ENCODE measurements at regions not wholly inside any gene's neighbourhood (a gene's known extent, or its start where the extent isn't known, plus 50 kb on each side); places are given as distances from the start of the nearest gene placed in this dataset.

DNA sequence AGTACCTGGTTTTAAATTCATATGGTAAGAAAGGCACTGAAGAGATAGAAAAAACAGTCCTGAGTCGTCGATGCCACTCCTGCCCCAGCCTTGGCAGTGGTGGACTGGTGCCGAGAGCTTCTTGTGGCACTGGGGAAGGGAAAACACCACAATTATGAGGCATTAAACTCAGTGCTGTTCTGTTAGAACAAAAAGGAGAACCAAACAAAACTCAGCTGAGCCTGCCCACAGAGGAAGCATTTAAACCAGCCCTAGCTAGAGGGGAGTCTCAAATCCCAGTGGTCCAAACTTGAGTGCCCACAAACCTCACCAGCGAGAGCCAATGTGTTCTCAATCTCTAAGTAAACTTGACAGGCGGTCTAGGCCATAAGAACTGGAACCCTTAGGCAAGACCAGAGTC lies 1254.5 kb upstream of the FAM98A start:
- no peak overlapping the region for H3K27ac ChIP-seq
- TF ChIP-seq, protein P1, sequence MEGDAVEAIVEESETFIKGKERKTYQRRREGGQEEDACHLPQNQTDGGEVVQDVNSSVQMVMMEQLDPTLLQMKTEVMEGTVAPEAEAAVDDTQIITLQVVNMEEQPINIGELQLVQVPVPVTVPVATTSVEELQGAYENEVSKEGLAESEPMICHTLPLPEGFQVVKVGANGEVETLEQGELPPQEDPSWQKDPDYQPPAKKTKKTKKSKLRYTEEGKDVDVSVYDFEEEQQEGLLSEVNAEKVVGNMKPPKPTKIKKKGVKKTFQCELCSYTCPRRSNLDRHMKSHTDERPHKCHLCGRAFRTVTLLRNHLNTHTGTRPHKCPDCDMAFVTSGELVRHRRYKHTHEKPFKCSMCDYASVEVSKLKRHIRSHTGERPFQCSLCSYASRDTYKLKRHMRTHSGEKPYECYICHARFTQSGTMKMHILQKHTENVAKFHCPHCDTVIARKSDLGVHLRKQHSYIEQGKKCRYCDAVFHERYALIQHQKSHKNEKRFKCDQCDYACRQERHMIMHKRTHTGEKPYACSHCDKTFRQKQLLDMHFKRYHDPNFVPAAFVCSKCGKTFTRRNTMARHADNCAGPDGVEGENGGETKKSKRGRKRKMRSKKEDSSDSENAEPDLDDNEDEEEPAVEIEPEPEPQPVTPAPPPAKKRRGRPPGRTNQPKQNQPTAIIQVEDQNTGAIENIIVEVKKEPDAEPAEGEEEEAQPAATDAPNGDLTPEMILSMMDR (conservative IDR thresholded peaks at IDR 0.05) = no peak

DNA sequence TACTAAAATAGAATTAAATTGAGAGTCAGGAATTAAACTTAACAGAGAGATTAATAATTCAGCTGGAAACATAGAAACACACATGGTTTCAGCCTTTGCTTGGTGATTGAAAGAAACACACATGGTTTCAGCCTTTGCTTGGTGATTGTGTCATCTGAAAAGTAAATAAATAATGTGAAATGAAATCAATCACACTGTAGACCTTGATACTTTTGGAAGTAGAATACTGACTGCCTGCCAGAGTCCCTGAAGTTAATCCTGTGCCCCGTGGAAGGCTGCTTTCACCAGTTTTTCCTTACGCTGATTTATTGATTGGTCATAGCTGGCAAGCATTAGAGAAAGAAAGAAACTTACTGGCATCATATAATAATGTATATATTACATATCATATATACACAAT lies 1252.7 kb upstream of the FAM98A start:
- H3K27ac ChIP-seq = no peak overlapping the region
- TF ChIP-seq, protein P1 (conservative IDR thresholded peaks at IDR 0.05) = no peak

DNA sequence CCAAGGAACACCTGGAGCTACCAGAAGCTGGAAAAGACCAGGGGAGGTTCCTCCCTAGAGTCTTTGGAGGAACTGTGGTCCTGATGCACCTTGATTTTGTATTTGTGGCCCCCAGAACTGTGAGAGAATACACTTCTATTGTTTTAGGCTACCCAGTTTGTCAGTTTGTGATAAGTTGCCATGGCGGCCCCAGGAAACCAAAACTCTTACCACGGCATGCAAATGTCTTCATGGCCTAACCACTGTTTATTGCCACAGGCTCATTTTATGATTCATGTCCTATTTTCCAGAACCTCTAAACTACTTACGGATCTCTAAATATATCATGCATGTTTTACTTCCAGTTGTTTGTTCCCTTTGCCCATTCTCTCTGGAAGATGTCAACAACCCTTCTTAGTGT lies 1250.7 kb upstream of the FAM98A start:
- TF ChIP-seq, protein P1 (conservative IDR thresholded peaks at IDR 0.05) = no peak
- no peak overlapping the region for H3K27ac ChIP-seq

DNA sequence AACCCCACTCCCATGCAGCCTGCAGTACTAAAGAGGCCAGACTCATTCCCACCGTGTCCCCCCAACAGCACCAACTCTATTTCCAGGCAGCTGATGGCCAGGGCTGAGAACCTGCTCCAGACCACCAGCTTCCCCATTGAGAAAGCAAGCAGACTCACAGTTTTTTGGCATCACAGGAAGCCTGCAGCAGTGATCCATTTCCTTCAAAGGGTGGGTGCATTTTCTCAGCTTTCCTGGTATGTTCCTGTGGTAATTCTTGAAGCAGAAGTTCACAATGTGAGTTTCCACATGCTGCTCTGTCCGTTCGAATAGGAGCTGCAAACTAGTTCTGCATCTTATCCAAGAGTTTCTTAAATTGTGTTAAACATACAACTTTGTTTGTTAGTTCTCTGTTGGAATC lies 1249.6 kb upstream of the FAM98A start:
- TF ChIP-seq, protein P1 (conservative IDR thresholded peaks at IDR 0.05) = no peak
- no peak overlapping the region for H3K27ac ChIP-seq

DNA sequence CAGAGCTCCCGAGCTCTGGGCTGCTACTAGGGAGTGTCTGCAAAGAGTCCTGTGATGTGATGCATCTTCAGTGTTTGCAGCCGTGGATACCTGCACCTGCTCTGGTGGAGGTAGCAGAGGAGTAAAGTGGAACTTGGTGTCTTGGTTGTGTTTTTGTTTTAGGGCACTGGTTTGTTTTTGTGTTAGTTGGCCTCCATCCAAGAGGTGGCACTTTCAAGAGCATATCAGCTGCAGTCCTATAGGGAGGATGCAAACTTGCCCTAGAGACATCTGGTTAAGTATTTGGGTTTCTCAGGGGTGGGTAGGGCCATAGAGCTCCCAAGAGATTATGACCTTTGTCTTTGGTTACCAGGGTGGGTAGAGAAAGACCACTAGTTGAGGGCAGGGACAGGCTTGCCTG lies 1249.0 kb upstream of the FAM98A start:
- TF ChIP-seq, protein P1 (conservative IDR thresholded peaks at IDR 0.05) = no peak
- no peak overlapping the region for H3K27ac ChIP-seq

DNA sequence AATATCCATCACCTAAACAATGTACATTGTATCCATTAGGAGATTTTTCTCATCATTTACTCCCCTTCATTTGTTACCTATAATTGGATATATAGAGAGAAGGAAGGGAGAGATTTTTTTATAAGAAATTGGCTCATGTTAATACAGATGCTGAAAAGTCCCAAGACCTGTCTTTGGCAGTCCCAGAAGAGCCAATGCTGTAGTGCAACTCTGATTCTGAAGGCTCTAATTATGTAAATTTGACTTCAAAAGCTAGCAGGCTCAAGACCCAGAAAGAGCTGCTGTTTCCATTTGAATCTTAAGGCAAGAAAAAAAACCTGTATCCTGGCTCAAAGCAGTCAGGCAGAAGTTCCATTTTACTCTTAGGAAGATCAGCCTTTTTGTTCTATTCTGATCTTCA lies 1245.5 kb upstream of the FAM98A start:
- H3K27ac ChIP-seq = no peak overlapping the region
- TF ChIP-seq, protein P1 (conservative IDR thresholded peaks at IDR 0.05) = no peak

DNA sequence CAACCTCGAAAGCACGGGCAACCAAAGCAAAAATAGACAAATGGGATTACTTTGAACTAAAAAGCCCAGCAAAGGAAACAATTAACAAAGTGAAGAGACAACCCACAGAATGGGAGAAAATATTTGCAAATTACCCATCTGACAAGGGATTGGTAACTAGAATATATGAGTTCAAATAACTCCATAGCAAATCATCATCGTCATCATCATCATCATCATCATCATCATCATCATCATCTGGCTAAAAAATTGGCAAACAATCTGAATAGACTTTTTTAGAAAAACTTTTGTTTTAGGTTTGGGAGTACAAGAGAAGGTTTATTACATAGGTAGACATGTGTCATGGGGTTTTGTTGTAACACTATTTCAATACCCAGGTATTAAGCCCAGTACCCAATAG lies 1239.3 kb upstream of the FAM98A start:
- TF ChIP-seq, protein P1 (conservative IDR thresholded peaks at IDR 0.05) = no peak

DNA sequence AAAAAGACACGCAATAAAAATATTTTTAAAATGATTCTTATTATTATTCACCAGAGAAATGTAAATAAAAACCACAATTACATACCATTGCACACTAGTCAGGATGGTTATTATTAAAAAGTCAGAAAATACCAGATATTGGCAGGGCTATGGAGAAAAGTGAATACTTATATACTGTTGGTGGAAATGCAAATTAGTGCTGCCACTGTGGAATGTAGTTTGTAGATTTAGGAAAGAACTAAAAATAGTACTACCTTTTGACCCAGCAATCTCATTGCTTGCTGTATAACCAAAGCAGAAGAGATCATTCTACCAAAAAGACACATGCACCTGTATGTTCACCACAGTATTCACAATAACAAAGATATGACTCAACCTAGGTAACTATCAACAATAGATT lies 1237.3 kb upstream of the FAM98A start:
- TF ChIP-seq, protein P1 (conservative IDR thresholded peaks at IDR 0.05) = no peak
- H3K27ac ChIP-seq = no peak overlapping the region

More for the DNA sequence above, 1239.3 kb upstream of the FAM98A start:
- H3K27ac ChIP-seq = no peak overlapping the region

Data from VCaP (cell line).